Activated CD4-positive, alpha-beta memory T cell treated with anti-CD3 and anti-CD28 coated beads, Interleukin-2, amount 10 ng/mL, durations not matched to agents 7 days and 5 days (primary cell): ENCODE measurements at regions not wholly inside any gene's neighbourhood (a gene's known extent, or its start where the extent isn't known, plus 50 kb on each side); places are given as distances from the start of the nearest gene placed in this dataset.
"Not testable (repeated sequence)": the region's sequence is repeated elsewhere in the genome, so short reads cannot be mapped to it uniquely, and the experiment has no call there.

Experiments used
- CTCF ChIA-PET: fragments of 350-600 bp; sonication (Branson Sonifier 250); formaldehyde crosslinking; loops from one replicate; lab custom pipeline; 2021; ENCODE audit warnings: antibody characterized with exemption, inconsistent platforms; lab: Charles Lee
- POLR2A ChIA-PET: fragments of 350-600 bp; sonication (Branson Sonifier 250); formaldehyde crosslinking; loops from one replicate; lab custom pipeline; 2021; ENCODE audit warnings: antibody characterized with exemption; lab: Charles Lee
- DNase-seq: peaks from one replicate; pipeline ENCODE4 v3.0.0-alpha.2; 2020
- H3K27ac Mint-ChIP-seq: one replicate; pipeline ENCODE4 v1.8.0; 2021; ENCODE audit warnings: mild to moderate bottlenecking, mixed read lengths
- H3K27me3 Mint-ChIP-seq: one replicate; pipeline ENCODE4 v1.8.0; 2021; ENCODE audit warnings: mixed read lengths
- H3K36me3 Mint-ChIP-seq: one replicate; pipeline ENCODE4 v1.8.0; 2021; ENCODE audit warnings: low read depth, mixed read lengths
- H3K4me1 Mint-ChIP-seq: one replicate; pipeline ENCODE4 v1.8.0; 2021; ENCODE audit warnings: mixed read lengths
- H3K4me3 Mint-ChIP-seq: one replicate; pipeline ENCODE4 v1.8.0; 2021; ENCODE audit warnings: mild to moderate bottlenecking, mixed read lengths
- H3K9me3 Mint-ChIP-seq: one replicate; pipeline ENCODE4 v1.8.0; 2021; ENCODE audit warnings: mixed read lengths

DNA sequence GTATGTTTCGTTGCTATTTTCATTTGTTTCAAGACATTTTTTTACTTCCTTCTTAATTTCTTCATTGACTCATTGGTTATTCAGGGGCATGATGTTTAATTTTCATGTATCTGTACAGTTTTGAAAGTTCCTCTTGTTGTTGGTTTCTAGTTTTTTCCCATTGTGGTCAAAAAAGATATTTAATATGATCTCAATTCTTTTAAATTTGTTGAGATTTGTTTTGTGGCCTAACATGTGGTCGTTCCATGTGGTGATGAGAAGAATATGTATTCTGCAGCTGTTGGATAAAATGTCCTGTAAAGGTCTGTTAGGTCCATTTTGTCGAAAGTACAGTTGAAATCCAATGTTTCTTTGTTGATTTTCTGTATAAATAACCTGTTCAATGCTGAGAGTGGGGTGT, 110.3 kb upstream of the MAP4K4 start:
- no peaks in the 10 kb centered on the region for H3K27me3 Mint-ChIP-seq
- H3K9me3 Mint-ChIP-seq, result peaks cover 11% of the 10 kb centered on the region
- ChIA-PET POLR2A (no interaction called here), CTCF (no interaction called here)
- no peak overlapping the region for H3K27ac Mint-ChIP-seq
- peaks cover 9% of the 10 kb centered on the region for H3K36me3 Mint-ChIP-seq
- no peaks in the 10 kb centered on the region for H3K4me1 Mint-ChIP-seq
- H3K4me3 Mint-ChIP-seq, result no peak overlapping the region
- no peak for DNase-seq

- DNase-seq, result no peak
- no peaks in the 10 kb centered on the region for H3K4me1 Mint-ChIP-seq
- H3K27ac Mint-ChIP-seq, result no peak overlapping the region
- H3K27me3 Mint-ChIP-seq, result no peaks in the 10 kb centered on the region
- ChIA-PET POLR2A (no interaction called here), CTCF (no interaction called here)
- H3K9me3 Mint-ChIP-seq, result peaks cover 8% of the 10 kb centered on the region
- no peak overlapping the region for H3K4me3 Mint-ChIP-seq
- peaks cover 6% of the 10 kb centered on the region for H3K36me3 Mint-ChIP-seq
These were observed 108.9 kb upstream of the RFX8 start for GRCh38 chr2:101583861-101584260.

DNA sequence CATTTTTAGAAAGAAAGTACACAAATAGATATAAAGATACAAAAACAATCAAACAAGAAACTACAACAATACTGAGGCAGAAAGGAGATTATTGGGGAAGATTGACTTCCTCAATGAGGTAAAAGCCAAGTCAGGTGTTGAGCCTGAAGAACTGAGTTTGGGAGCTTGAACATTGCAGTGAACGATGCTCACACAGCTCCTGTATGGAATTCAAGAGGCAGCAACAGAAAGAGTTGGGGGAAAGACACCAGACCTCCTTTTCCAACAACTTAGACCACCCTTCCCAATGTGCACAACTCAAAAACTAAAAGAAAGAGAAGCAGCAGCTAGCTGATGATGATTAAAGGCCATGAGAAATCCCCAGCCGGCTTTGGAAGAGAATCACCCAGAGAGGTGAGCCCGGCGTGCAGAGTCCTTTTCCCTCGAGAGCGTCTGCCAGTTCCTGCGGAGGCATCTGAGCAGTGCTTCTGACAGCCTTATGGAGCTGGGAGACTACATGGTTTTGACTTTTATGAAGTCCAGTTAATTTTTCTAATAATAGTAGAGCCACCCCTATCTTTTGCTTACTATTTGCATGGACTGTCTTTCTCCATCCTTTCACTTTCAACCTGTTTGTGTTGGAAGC, 106.9 kb upstream of the RFX8 start:
- no peaks in the 10 kb centered on the region for H3K9me3 Mint-ChIP-seq
- POLR2A ChIA-PET, result interaction anchor here (0.6 kb wide), 1 partner anchor 297 kb away, joined by 3 read pairs; no protein-coding TSS in a partner anchor
- H3K27me3 Mint-ChIP-seq, result no peaks in the 10 kb centered on the region
- H3K4me1 Mint-ChIP-seq, result peaks cover 13% of the 10 kb centered on the region
- no peaks in the 10 kb centered on the region for H3K36me3 Mint-ChIP-seq
- CTCF ChIA-PET, result no interaction called here
- no peak for DNase-seq
- no peak overlapping the region for H3K27ac Mint-ChIP-seq
- no peak overlapping the region for H3K4me3 Mint-ChIP-seq

- Mint-ChIP-seq H3K36me3 (no peaks in the 10 kb centered on the region), H3K27ac (no peak overlapping the region), H3K9me3 (no peaks in the 10 kb centered on the region), H3K27me3 (no peaks in the 10 kb centered on the region), H3K4me3 (no peak overlapping the region), H3K4me1 (peaks cover 22% of the 10 kb centered on the region)
- ChIA-PET CTCF (no interaction called here), POLR2A (no interaction called here)
- DNase-seq, result no peak
These were observed 105.6 kb upstream of the RFX8 start for GRCh38 chr2:101580528-101580927.

GRCh38 chr2:101578671-101579070, 103.8 kb upstream of the RFX8 start:
- H3K4me1 Mint-ChIP-seq, result peaks cover 27% of the 10 kb centered on the region
- no peak overlapping the region for H3K27ac Mint-ChIP-seq
- H3K4me3 Mint-ChIP-seq, result no peak overlapping the region
- H3K36me3 Mint-ChIP-seq, result no peaks in the 10 kb centered on the region
- ChIA-PET CTCF (no interaction called here), POLR2A (no interaction called here)
- no peak for DNase-seq
- H3K27me3 Mint-ChIP-seq, result no peaks in the 10 kb centered on the region
- no peaks in the 10 kb centered on the region for H3K9me3 Mint-ChIP-seq

DNA sequence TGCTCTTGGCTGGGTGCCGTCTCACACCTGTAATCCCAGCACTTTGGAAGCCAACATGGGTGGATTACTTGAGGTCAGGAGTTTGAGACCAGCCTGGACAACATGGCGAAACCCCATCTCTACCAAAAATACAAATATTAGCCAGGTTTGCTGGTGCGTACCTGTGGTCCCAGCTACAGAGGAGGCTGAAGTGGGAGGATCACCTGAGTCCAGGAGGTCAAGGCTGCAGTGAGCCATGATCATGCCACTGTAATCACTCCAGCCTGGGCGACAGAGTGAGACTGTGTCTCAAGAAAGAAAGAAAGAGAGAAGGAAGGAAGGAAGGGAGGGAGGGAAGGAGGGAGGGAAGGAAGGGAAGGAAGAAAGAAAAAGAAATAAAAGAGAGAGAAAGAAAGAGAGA, 103.2 kb upstream of the RFX8 start:
- H3K9me3 Mint-ChIP-seq, H3K27me3 Mint-ChIP-seq, DNase-seq, H3K36me3 Mint-ChIP-seq, H3K27ac Mint-ChIP-seq, H3K4me3 Mint-ChIP-seq, CTCF ChIA-PET, POLR2A ChIA-PET: not testable (repeated sequence)
- H3K4me1 Mint-ChIP-seq, result peaks cover 27% of the 10 kb centered on the region

- H3K4me3 Mint-ChIP-seq, result no peak overlapping the region
- H3K9me3 Mint-ChIP-seq, result peaks cover 4% of the 10 kb centered on the region
- H3K27ac Mint-ChIP-seq, result no peak overlapping the region
- ChIA-PET CTCF (no interaction called here), POLR2A (no interaction called here)
- peaks cover 4% of the 10 kb centered on the region for H3K36me3 Mint-ChIP-seq
- no peaks in the 10 kb centered on the region for H3K27me3 Mint-ChIP-seq
- DNase-seq, result no peak
- peaks cover 30% of the 10 kb centered on the region for H3K4me1 Mint-ChIP-seq
These were observed 102.3 kb upstream of the RFX8 start for GRCh38 chr2:101577173-101577572.

- Mint-ChIP-seq H3K4me1 (peaks cover 49% of the 10 kb centered on the region), H3K4me3 (no peak overlapping the region), H3K27ac (no peak overlapping the region), H3K36me3 (peaks cover 6% of the 10 kb centered on the region), H3K27me3 (no peaks in the 10 kb centered on the region), H3K9me3 (peaks cover 7% of the 10 kb centered on the region)
- ChIA-PET POLR2A (no interaction called here), CTCF (no interaction called here)
- DNase-seq, result no peak
These were observed 99.7 kb upstream of the RFX8 start for GRCh38 chr2:101574622-101575021.

DNA sequence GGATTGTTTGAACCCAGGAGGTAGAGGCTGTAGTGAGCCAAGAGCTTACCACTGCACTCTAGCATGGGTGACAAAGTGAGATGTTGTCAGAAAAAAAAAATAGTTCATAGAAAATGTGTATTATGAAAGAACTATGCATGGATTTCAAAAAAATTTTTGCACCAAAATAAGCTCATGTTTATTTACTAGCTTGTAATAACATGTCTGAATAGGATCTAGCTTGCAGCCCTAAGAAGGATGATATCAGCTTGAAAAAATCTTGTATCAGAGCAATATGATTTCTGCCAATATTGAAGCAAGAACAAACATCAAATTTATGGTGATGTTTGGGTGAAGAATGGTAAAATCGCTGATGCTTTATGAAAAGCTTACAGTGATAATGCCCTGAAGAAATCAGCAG, 97.0 kb upstream of the RFX8 start:
- Mint-ChIP-seq H3K9me3 (peaks cover 7% of the 10 kb centered on the region), H3K27me3 (peaks cover 10% of the 10 kb centered on the region), H3K4me1 (peaks cover 41% of the 10 kb centered on the region), H3K36me3 (peaks cover 9% of the 10 kb centered on the region), H3K27ac (no peak overlapping the region), H3K4me3 (no peak overlapping the region)
- CTCF ChIA-PET, result interaction anchor here (0.7 to 1.2 kb wide), 2 partner anchors 249 to 257 kb away, joined by 4 to 6 read pairs; no protein-coding TSS in a partner anchor
- POLR2A ChIA-PET, result interaction anchor here (1.1 kb wide), 1 partner anchor 97 kb away, joined by 3 read pairs; the partner anchor contains the start of gene RFX8
- no peak for DNase-seq

DNA sequence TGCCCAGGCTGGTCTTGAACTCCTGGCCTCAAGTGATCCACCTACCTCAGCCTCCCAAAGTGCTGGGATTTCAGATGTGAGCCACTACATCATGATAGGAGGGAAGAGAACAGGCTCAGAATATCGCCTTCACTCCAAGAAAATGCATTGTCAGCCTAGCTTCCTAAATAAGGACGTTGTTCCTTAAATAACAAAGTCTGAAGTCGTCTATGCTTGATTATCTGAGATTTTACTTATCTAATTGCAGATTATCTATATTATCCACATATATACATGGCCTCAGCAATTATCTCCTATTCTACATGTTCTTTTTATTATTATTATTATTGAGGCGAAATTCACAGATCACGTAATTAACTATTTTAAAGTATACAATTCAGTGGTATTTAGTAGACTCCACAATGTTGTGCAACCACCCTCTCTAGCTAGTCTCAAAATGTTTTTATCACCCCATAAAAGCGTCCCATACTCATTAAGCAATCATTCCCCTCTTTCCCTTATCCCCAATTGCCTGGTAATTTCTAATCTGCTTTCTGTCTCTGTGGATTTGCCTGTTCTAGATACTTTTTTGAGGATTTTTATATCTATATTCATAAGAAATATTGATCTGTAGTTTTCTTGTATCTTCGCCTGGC, 95.1 kb upstream of the RFX8 start:
- peaks cover 13% of the 10 kb centered on the region for H3K27me3 Mint-ChIP-seq
- POLR2A ChIA-PET, result interaction anchor here (0.9 to 1.3 kb wide), 2 partner anchors 96 to 127 kb away, joined by 3 read pairs; partner anchors contain the start of gene MAP4K4
- H3K36me3 Mint-ChIP-seq, result peaks cover 9% of the 10 kb centered on the region
- CTCF ChIA-PET, result interaction anchor here (0.6 to 0.9 kb wide), 2 partner anchors 95 to 96 kb away, joined by 3 to 4 read pairs; partner anchors contain the start of gene RFX8
- peaks cover 7% of the 10 kb centered on the region for H3K9me3 Mint-ChIP-seq
- no peak overlapping the region for H3K4me3 Mint-ChIP-seq
- DNase-seq, result no peak
- peak overlapping the region; percentile 94 for H3K27ac Mint-ChIP-seq
- peaks cover 30% of the 10 kb centered on the region for H3K4me1 Mint-ChIP-seq

DNA sequence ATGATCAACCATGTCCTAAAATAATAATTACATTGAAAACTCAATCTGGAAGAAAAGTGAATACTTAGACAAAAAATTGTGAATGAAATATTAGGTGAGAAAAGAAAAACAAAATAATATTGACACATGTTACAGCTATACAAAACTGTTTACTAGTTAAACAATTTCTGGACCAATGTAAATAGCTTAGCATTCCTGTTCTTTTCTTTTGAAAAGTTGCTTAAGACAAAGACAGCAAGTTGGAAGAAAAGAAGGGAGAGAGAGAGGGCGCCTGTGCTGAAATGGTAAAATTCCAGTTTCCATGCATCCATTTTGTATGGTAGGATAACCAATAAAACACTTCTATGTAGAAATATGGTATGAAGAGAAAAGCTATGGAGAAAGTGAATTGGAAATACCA, 94.1 kb upstream of the RFX8 start:
- H3K4me3 Mint-ChIP-seq, result no peak overlapping the region
- peaks cover 9% of the 10 kb centered on the region for H3K36me3 Mint-ChIP-seq
- POLR2A ChIA-PET, result no interaction called here
- H3K4me1 Mint-ChIP-seq, result peaks cover 26% of the 10 kb centered on the region
- H3K27ac Mint-ChIP-seq, result peak overlapping the region; percentile 23
- H3K27me3 Mint-ChIP-seq, result peaks cover 17% of the 10 kb centered on the region
- DNase-seq, result no peak
- CTCF ChIA-PET, result no interaction called here
- peaks cover 7% of the 10 kb centered on the region for H3K9me3 Mint-ChIP-seq

DNA sequence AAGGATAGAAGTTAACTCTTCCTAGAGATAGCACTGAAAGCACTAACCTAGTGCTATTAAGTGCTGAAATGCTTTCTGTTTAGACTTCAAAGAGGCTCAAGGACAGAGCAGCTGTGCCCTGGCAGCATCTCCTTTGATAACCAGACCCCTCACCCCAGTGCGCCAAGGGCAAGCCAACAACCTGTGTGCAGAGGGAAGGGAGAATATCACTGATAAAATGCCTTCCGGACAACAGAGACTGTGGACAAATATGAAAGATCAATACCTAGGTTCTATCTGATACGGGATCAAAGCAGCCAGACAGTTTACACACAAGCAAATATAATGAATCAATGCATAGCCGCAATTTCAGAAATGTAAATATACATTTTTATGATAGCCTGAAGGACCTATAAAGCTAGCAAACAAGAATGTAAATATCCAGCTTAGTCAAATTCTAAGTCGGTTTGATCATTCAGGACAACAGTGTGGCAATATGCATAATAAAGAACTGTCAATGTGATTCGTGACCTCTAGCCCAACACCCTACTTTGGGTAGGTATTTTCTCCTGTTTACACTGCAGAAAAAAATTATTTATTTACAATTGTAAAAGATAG, 91.8 kb upstream of the RFX8 start:
- Mint-ChIP-seq H3K27ac (no peak overlapping the region), H3K4me1 (peaks cover 30% of the 10 kb centered on the region), H3K9me3 (peaks cover 8% of the 10 kb centered on the region), H3K4me3 (no peak overlapping the region), H3K36me3 (peaks cover 14% of the 10 kb centered on the region), H3K27me3 (peaks cover 17% of the 10 kb centered on the region)
- POLR2A ChIA-PET, result no interaction called here
- DNase-seq, result no peak
- CTCF ChIA-PET, result no interaction called here

- H3K36me3 Mint-ChIP-seq, result peaks cover 36% of the 10 kb centered on the region
- no peak overlapping the region for H3K27ac Mint-ChIP-seq
- H3K4me1 Mint-ChIP-seq, result peaks cover 27% of the 10 kb centered on the region
- H3K9me3 Mint-ChIP-seq, result peaks cover 22% of the 10 kb centered on the region
- CTCF ChIA-PET, result no interaction called here
- POLR2A ChIA-PET, result no interaction called here
- H3K4me3 Mint-ChIP-seq, result no peak overlapping the region
- peaks cover 15% of the 10 kb centered on the region for H3K27me3 Mint-ChIP-seq
- DNase-seq, result no peak
These were observed 88.9 kb upstream of the RFX8 start for GRCh38 chr2:101563849-101564248.
